GM18873 (cell line): ENCODE measurements at regions not wholly inside any gene's neighbourhood (a gene's known extent, or its start where the extent isn't known, plus 50 kb on each side); places are given as distances from the start of the nearest gene placed in this dataset.

Source experiments
- ATAC-seq: cut with Tn5 transposase; IDR thresholded peaks from one replicate; pipeline ENCODE4 v1.9.1; 2021; ENCODE audit warnings: mild to moderate bottlenecking, moderate library complexity, moderate number of reproducible peaks; ENCODE audit not compliant: unreplicated experiment, low FRiP score

DNA sequence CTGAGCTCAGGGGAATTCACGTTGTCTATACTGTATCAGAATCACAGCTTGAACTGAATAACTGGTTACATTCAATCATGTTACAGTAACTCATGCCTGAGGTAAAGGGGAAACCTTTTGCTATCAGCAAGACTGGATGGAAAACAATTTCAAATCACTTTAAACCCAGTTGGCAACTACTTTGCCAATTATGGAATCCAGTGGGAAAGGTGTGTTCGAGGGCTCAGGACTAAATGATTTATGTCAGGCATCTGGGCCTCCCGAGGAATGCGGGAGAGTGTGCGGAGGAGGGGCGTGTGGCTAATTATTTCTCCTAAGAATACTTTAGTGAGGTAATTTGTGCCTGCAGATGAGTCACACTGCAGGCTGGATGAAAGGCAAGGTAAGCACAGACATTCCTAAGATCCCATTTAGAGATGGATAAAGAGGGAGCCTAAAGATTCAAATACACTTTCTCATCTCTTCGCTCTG, 100.1 kb downstream of the HRH4 start:
- no peak for ATAC-seq

DNA sequence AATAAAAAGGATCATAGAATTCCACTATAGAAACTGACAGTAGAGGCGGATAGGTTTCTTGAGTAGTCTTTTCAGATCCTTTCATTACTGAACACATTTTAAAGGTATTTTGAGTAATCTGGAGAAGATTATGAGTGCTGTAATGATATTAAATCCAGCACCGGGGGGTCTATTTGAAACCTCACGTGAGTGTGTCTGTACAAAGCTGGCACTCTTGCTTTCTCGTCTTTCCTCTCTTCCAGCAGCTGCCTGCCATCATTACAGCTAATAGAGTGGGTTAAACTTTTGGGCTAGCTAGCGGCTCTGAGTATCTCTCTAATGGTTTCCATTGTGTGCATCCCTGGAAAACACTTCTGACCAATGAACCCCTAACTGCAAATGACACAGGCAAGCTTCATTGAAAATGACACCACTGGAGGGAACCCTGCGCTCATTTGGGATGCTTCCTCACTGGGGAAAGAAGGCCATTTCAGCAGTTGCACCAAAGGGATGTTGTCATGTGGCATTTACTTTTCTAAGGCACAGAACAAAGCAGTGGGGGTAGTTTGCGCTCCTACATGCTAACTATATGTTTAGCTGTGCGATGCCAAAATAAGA, 101.0 kb downstream of the HRH4 start:
- ATAC-seq: no peak

DNA sequence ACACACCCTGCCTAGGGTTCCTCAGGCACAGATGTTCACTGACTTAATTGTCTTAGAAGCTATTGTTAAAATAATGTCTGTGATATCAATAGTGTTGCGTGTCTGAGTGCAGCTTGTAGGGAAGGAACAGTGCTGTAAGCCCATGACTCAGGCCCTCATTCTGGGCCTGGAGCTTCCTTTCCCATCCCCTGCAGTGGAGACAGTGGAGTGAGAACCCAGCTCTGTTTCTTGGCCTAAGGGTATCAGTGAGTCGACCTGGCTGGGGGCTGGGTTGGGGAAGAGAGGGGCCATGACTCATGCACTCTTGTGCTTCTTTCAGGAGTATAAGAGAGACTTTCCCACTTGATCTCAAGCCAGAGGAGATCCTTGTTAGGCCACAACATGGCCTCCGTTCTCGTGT, 106.8 kb downstream of the HRH4 start:
- ATAC-seq: no peak

DNA sequence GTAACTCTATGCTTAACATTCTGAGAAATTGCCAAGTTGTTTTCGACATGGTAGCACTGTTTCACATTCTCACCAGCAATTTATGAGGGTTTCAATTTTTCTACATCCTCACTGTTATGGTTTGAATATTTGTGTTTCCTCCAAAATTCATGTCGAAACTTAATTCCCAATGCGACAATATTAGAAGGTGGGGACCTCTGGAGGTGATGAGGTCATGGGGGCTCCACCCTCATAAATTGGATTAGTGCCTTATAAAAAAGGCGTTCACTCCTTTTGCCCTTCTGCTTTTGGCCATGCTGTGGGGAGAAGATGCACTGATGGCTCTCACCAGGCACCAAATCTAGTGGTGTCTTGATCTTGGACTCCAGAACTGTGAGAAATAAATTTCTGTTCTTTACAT, 110.3 kb downstream of the HRH4 start:
- no peak for ATAC-seq

DNA sequence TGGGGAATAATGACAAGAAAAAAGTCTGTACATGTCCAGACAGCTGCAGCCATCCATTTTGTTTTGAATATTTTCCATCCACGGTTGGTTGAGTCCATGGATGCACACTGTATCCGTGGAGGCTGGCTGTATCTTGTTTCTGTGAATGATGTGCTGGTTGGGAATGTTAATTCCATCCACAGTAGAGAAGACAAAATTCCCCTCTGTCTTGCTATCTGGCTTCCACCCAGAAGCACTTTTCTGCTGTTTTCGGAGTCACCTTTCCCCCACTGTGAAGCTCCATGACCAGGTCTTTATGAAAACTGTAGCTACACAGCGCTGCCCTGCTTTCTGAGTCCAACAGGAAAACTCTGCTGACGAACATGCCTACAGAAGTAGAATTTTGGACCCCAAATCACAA, 122.3 kb downstream of the HRH4 start:
- no peak for ATAC-seq

DNA sequence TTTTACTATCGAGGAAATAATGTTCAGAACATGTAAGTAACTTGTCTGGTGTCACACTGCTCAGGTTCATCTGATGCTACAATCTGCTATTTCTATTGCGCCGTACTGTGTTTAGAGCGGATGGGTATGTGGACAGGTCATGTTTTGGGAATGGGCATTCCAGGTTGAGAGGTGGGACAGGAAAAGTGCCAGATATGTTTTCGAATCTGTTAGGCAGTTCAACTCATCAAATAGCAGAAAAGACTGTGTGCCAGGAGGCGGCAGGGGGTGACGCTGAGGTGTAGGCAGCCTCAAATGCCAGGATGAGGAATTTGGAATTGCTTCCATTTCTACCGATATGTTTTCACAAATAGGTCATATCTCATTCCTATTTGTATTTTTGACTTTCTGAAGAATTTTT, 123.8 kb downstream of the HRH4 start:
- ATAC-seq: no peak

DNA sequence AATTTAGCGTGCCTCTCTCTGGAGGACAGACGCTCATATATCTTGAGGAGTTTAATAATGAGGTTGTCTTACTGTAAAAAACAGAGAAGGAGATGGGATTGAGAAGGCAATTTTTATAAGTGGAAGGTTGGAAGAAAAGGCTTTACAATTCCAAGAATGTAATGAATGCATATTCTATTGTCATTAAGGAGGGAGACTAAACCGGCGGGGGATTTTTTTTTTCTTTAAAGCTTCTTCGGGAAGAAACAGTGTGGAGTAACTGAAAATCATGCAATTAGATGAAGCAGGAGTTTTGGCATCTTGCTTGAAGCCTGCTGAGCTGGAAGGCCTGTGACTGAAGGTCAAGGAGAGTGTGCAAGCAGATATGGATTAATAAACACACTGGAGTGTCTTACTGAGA, 124.4 kb downstream of the HRH4 start:
- ATAC-seq: no peak

DNA sequence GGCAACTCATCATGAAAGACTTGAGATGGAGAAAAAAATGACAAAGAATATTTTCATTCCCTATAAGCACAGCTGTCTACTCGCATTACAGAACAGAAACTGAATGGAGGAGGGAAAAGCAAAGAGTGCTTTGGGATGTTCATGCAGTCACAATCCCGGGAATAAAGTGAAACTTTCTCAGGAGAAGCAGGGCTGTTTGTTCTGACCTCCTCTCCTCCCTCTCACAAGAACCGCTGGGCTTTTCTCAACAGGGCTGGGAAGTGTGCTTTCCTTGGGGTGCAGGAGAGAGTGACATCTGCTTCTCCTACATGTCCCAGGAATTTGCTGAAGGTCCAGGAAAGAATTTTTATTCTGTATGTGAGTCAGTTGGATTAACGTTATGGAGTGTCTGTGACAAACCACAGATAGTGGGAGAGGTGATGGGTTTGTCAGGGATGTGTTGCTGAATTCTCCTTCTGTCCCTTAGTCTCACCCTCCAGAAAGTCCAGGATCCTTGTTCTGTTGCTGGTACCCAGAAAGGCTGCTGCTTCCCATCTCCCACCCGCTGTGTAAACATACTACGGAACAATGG, 125.6 kb downstream of the HRH4 start:
- no peak for ATAC-seq

DNA sequence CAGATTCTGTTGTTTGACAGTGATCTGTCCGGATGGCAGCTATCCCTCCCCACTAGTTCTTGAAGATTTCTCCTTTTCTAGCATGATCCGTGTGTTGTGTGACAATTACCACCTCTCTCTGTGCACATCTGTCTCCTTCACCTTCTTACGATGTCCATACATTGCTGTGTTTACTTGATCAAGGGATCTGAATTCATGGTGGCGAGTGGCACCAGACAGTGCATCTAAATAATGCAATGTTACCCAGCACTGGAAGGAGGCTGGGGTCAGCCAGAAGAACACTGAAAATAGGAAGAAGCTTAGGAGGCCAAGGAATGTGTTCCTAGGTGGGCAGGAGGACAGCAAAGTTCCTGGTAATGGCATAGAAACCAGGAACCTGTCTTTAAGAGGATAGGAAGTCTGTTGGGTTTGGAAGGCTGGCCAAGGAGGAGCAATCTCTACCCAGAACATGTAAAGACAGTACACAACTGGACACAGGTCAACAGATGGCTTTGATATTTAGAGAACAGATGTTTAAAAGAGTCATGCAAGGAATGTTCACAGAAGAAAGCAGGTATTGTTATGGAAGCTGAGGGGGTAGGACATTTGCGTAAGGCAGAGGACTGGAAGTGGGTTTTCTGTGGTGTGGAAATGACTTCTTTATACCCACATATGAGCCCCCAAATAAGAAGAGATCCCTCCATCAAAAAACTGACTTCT, 126.4 kb downstream of the HRH4 start:
- ATAC-seq: no peak

DNA sequence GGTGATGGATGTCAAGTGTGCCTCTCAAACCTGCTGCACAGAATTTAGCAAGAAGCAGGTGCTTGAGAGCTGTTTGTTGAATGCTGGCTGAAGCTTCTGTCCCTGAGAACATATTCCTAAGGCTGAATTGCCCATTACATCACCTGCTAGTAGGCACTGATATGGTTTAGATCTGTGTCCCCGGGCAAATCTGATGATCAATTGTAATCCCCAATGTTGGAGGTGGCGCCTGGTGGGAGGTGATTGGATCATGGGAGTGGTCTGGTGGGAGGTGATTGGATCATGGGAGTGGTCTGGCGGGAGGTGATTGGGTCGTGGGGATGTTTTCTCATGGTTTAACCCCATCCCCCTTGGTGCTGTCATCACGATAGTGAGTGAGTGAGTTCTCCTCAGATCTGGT, 128.0 kb downstream of the HRH4 start:
- ATAC-seq: no peak

DNA sequence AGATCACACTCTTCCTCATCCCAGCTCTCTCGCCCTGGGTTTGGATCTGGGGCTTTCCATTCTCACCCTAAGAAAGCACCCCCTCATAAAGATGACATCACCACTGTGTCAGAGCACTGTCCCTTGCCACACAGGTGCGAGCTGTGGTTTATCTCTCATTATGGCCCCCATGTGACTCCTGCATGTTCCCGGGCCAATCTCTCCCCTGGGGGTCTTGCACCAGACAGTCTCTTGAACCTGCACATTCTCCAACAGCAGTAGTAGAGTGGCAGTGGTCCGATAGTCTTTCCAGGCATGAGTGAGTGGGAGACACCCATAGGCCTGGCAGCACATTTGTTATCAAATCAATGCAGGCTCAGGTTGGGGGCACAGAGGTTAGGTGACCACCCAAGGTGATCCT, 130.5 kb downstream of the HRH4 start:
- no peak for ATAC-seq

DNA sequence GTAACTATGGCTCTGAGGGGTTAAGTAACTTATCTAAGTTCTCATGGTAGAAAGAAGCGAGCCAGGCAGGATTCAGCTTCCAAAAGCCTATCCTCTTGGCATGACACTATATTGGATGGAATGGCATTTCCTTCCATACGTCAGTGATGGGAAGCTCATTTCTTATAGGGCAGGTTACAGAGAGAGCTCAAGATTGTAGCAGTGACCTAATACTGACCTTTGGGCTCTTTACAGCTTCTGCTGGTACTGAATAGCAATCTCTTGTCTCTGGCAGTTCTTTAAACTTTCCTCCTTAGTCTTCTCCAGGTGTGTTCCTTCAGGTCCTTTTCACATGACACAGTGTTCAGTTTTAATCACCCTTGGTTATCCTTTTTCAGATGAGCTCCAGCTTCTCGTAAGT, 133.0 kb downstream of the HRH4 start:
- no peak for ATAC-seq

DNA sequence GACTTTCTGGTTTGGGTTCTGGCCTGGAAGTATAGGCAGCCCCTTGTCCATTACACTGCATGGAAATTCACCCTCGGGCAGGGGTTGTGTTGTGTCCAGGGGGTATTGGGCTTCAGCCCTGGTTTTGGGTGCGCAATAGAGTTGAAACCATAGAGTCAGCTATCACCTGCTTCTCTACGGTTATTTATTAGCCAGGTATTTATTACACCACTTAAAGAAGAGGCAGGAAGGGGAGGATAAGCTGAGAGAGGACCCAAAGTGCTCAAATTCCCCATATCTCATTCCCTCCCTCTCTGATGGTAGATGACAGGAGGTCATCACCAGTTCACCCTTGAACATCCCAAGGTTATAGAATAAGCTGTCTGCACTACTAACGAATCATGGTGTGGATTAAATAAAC, 133.4 kb downstream of the HRH4 start:
- ATAC-seq: no peak

DNA sequence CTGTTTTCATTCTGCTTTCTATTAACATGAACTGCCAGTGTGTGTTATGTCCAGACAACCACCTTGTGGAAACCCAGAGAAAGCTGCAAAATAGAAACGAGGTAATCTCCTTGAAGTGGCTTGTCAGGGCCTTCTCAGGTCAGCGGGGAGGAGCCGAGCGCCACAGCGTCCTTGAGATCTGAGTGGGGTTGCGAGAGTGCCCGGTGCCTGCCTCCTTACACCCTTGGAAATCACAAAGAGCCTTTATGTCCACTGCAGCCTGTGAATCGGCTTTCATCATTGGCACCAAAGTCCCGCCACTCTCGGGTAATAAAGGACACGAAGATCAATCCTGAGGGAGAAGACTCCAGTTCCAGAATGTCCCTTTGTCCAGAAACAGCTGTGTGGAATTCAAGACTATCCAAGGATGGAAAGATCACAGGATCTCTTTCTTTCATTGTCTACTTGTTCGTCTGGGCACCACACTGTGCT, 135.2 kb downstream of the HRH4 start:
- no peak for ATAC-seq

DNA sequence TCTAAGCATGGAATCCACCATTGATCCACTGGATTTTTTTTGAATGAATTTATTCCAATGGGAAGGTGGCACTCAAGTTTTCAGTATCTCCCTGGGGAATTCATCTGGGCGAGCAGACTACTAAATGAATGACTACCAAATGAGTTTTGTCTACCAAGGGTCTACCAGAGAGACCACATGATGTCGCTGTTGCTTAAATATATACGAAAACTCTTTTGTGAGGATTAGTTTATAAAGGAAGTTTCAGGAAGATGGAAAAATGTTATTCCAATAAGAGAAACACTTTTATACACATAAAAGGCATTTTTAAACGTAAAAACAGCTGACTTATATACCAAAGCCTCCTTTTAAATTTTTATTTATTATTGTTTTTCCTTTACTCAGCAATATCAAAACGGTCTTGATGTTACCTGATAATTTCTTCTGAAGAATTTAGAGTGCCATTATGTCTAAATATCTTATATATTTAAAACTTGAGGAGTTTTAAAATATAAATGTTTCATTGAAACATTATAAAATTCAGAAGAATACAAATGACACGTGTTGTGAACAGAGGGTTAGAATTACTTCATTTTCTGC, 139.7 kb downstream of the HRH4 start:
- ATAC-seq: no peak

DNA sequence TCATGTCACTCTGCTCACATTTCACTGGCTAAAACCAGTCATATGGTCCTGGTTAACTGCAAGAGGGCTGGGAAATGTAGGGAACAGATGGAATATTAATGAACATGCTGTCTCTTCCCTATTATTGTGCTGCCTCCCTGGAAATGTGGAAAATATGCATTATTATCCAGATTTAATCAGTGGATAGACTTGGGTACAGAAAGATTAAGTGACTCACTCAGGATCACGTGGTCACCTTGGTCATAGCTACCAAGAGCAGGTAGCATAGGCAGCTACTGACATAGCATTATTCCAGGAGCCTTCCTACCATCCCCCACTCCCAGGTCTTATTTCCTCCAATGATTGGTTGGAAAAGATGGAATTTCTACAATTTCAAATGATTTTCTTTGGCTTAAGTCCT, 141.1 kb downstream of the HRH4 start:
- ATAC-seq: no peak

DNA sequence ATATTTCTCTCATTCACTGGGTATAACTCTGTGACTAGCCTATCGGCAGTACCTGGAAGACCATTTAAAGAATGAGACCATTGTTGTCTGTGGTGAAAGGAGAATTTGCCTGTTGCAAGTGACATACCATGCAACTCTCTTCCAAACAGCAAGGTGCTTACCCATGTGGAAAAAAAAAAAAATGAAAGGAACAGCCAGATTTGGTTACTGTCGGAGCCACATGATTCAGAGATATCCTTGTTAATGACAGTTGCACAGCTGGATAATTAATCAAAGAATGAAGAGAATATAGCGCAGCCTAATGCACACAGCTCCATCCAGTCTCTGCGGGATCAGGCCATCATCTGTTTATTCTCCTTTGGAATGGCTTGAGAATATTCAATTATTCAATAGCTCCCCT, 141.8 kb downstream of the HRH4 start:
- ATAC-seq: no peak

DNA sequence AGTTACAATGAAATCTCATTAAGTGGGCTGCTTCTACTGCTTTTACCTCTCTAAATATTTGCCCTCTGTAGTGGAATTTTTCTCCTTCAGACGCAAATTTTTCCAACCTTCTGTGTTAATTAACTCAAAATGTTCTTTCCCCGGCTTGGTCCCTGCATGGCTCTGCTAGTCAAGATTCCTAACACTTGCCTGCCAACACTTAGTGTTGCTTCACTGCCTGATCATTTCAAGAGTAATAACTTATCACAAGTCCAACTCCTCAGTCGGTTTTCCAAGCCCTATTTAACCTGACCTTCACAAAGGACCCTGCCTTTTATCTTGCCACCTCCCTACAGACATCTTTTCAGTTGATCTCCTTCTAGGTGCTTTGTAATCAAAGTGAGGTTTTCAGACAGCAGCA, 142.7 kb downstream of the HRH4 start:
- no peak for ATAC-seq

DNA sequence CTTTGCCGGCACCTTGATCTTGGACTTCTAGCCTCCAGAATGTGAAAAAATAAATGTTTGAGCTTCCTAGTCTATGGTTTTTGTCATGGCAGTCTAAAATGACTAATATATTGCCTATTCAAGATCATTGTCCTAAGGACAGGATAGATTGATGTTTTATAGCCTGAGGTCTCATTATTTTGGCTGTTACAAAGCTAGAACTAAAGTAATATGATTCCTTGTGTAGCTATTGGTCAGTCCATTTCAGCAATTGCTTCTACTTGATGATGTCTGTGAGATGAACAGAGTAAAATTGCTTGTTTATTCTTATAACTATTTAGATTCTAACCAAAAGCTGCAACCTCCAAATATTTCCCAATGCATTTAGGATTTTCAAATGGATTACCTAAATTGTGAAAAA, 145.0 kb downstream of the HRH4 start:
- ATAC-seq: no peak

DNA sequence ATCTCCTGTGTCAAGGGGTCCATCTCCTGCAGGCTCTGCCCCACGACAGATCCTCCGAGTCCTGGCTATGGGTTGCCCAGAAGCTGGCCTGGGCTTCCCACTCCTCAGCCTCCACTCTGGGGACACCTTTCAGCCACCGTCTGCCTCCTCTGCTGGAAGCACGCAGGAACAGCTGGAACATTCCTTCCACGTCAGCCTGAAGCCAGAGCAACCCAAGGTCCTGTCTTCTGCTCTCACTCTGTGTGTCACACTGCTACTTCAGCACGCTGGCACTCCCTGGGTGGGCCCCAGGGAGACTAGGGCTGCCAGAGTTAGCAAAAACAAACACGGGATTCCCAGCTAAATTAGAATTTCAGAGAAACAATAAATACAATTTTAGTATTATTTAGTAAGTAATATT, 148.8 kb downstream of the HRH4 start:
- ATAC-seq: no peak

DNA sequence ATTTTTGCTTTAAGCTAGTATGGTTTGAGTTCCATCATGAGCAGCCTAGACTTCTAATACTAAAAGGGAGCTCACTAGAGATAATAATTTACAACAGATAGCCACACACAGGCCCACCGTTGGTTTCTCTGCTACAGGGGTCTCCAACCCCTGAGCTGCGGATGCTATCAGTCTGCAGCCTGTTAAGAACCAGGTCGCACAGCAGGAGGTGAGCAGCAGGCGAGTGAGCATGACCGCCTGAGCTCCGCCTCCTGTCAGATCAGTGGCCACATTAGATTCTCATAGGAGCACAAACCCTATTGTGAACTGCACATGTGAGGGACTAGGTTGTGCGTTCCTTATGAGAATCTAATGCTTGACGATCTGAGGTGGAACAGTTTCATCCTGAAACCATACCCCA, 150.6 kb downstream of the HRH4 start:
- no peak for ATAC-seq
